ENCODE measurements at regions not wholly inside any gene's neighbourhood (a gene's known extent, or its start where the extent isn't known, plus 50 kb on each side); places are given as distances from the start of the nearest gene placed in this dataset.
A peak's percentile ranks its signal among the peaks of the same experiment; 100 is the strongest.

DNA sequence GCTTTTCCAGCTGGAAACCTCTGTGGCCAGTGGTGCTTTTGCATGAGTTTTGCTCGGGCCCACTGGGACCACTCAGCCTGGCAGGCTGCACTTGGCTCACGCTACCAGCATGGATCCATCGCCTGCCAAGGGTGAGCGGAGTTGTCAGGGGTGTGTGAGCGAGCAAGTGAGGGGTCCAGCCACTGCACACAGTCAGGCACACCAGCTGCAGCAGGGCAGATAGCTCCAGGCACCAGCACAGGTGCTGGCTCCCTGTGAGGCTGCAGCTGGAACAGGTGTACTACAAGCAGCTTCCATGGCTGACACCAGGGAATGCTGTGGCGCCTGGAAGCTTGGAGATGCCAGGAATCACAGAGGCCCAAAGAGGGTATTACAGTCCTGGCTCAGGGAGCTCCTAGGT, 391.2 kb upstream of the SGCD start:
- DNase-seq: no peak

DNA sequence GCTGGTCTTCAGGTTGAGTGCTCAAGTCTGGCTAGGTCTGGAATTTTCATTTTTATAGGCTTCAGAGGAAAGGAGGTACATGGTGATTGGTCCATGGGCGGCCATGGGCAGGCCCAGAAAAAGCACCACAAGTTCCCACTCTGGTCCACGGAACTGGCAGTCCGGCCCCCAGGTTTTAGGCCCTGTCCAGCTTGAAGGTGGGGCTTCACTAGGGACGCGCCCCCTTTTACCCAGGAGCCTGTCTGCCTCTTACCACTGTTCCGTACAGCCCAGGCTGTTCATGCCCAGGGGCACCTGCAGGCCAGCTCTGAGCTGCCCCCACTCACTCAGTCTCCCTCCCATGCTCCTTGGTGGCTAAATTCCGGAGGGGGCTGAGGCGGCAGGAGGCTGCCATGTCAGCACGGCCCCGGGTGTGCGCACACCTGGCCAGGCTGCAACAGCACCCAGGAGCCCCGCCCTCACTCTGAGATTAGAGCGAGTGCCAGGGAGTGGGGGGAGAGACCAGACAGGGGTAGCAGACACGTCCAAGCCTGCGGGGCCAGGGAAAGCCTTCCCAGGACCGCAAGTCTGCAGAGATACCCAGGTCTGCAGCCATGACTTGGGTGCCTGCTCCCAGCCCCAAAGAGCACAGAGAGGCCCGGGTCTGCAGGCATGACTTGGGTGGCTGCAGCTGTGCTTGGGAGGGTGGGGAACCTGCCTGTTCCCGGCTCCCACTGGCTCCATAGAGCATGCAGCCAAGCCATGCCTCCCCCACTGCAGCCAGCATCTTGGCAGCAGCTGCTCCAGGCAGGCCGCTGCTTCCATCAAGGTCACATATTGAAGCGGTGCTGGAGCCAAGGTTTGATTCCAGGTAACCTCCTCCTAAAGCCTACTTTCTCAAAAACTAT, 390.2 kb upstream of the SGCD start:
- DNase-seq: no peak

DNA sequence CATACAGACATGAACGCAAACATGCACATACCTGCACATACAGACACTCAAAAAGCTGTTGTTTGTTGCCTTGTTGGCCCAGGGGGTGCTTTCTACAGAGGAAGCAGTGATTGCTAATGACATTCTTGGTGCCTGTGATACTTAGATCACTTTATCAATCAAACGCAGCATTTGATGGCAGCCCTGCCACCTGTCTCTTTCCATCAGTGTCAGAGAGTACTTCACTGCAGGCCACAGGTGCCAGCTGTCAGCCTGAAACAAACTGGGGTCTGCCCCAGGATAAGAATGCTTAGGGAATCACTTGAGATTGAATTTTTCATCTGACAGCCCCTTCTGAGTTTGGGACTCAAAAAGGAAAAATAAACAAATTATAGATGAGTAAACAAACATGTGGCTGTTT, 388.9 kb upstream of the SGCD start:
- no peak for DNase-seq

DNA sequence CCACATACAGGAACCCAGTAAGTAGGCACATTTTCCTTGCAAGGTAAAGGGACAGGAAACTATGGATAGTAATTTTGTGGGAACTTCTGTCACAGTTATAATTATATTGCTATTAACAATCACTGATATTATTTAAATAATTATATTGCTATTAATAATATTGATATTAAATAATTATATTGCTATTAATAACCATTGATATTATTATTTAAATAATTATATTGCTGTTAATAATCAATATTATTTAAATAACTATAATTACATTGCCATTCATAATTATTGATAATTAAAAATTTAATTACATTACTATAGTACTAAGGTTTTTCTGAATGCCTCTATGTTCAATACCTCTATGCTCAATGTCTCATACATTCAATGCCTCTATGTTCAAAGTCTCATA, 385.6 kb upstream of the SGCD start:
- no peak for DNase-seq

DNA sequence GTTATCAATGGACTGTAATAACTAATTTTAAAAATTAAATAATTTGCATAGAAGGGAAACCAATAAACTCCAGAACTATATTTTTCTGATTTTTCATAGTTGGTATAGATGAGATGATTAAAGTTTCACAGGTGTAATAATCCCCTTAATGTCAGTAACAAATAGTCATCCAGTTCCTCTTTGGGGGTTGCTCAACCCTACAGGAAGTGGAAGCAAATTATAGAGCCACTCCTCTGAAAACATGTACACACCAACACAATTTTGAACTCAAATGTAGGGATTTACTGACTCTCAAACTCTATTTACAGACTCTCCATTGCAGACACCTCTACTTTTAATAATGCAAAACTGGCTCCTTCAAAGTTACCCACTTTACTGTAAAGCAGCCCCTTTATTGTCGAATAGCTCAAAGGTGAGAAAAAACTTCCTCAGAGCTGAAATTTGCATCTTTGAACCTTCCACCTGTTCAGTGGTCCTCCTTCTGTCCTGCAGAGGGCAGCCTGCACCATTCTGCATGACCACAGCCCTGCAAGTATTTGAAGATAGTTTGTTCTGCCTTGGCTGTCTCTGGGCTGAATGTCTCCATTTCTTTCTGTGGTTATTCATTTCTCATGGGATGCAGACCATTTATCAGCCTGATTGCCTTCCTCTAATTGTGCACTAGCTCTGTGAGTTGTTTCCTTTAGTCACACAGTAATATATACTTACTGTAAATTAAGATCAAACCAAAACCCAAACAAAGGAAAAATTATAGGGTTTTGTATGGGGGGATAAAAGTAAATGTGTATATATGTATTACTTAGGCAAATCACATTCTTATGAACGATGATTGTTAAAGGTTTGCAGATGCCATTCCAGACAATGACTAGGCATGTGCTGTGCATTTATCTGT, 383.2 kb upstream of the SGCD start:
- DNase-seq: peak; percentile 83

DNA sequence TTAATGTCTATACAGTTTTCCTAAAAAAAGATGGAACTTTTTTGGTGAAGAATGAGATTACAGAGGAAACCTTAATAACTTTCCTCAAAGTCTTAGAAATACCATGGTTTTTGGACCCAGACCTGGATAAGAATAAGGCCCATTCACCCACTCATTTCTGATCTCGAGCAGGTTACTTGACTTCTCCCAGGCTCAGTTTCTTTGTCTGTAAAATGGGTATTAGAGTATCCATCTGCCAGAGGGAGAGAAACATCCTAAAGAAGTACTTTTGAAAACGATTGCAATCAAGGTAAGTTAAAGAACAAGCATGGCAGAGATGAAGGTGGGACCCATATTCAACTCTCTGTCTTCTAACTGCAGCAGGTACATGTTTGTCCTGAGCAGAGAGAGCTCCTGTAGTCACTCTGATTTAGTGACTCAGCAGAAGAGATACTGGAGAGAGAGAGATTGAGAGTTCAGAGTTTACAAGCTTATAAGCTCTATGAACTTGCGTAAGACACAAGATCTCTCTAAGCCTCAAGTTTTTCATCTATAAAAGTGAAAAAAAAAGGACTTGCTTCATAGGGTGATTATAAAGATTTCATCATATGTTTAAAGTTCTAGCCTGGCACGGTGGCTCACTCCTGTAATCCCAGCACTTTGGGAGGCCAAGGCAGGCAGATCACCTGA, 379.4 kb upstream of the SGCD start:
- DNase-seq: no peak

DNA sequence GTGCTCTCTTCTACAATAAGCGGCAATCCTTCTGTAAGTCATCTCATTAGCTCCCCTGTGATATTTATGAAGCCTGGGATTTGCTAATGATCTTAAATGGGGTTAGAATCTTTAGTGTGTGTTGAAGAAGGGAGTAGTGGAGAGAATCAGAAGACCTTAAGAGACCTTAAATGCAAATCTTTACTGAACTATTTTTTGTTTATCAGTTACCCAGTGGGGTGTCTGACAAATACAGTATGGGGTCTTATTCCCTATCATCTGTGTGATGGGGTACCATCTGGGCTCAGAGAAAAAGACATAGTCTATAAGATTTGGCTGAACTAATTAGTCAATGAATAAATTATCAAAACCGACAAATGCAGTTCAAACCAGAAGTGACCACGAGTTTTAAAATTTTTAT, 378.4 kb upstream of the SGCD start:
- no peak for DNase-seq

DNA sequence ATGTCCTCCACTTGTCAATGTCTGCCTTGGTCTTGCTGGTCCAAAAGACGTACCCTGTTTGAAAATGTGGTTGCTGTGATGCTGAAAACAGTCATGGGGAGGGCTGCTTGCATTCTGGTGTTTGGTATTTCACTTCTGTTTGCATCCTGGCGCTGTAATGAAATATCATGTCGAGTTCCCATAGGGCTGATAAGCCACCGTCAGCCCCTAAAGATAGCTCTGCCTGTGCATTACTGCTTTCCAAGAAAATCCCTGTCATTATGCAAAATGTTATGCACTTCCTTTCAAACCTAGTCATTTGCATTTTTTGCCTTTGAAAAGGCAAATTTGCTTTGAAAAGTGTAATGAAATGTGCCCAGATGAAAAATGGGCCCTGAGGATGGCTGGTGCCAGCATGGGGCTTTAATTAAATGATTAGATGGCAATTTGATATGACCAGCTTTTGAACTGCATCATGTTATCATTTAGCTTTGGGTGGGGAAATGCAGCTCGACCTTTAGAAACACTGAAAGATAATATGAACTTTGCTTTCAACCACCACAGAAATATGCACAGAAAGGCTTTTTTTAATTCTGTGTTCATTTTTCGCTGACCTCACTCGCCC, 374.4 kb upstream of the SGCD start:
- no peak for DNase-seq

DNA sequence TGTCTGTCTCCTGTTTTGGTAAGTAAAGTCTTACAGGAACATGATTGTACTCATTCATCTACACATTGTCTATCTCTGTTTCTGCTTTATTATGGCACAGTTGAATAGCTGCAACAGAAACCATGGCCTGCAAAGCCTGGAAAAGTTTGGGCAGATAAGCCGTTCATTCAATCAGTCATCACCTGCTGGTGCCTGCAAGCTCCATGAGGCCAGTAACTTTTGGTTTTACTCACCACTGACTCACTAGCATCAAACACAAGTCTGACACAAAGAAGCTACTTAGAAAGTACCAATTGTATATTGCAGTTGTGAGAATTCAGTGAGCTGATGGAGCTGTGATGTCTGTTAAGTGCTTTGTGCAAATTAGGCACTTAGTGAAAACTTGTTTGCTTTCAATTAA, 373.6 kb upstream of the SGCD start:
- DNase-seq: peak; percentile 14

DNA sequence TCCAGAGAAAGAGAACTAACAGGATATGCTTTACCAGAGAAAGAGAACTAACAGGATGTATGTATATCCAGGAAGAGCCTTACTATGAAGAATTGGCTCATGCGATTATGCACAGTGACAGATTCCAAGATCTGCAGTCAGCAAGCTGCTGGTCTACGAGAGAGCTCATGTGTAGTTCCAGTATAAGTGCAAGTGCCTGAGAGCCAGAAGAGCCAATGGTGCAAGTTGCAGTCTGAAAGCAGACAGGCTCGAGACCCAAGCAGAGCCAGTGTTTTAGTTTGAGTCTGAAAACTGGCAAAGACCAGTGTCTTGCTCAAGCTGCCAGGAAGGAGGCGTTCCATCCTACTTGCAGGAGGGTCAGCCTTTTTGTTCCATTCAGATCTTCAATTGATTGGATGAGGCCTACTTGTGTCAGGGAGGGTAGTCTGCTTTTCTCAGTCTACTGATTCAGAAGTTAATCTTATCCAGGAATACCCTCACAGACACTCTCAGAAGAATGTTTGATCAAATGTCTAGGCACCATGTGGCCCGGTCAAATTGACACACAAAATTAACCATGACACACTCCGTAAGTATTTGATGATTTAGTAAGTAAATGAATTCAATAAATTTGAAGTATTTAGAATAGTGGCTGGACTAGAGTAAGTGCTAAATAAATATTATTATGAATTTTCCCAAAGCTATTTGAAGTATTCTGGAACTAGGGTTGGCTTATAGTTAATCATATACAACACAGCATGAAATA, 372.1 kb upstream of the SGCD start:
- DNase-seq: no peak

DNA sequence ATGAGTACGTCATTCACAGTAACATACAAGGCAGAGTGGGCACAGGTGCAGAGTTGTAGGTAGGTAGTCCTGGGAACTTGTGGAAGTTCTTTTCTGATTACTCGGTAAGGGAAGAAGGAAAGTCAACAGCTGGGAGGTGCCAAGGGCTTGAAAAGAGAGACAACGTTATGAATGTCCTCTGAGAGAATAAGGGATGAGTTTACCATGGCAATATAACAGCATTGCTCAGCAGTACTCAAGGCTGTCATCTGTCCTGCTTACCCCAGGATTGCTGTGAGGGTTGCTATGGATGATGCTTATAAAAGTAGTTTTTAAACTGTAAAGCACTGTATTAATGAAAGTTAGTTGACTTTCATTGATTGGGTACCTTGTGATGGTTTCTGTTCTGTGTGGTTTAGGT, 369.1 kb upstream of the SGCD start:
- DNase-seq: no peak

DNA sequence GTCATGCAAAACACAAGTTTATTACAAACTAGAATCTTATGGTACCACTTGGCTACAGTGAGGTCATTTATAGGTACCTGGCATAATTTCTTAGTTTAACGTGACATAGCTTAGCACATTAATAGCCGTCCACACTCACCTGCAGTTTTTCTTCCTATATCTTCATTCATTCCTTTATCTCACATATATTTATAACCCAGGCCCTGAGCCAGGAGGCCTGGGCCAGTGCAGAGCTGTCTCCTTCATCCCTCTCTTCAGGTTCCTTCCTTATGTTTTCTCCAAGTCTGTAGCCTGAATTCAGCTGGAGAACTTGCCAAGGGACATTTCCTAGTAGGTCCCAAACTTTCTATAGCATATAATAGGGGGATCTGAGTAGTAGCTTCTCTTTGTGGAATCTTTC, 367.9 kb upstream of the SGCD start:
- DNase-seq: no peak

DNA sequence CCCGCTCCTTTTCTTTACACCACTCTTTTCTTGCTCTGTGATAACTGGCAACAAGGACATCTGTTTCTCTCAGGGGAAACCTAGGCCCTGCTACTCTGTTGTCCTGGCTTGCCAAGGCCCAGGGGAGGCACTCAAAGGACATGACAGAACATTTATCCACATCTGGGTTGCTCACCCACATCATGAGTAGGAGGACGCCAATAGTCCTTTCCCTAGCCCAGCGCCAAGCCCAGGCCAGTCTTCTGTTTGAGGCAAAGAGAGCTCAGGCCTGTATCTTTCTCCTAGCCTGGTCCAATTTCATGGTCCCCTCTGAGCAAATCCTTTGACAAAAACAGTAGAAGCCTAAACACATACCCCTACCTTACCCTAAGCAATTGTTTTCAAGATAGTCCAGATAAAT, 366.8 kb upstream of the SGCD start:
- DNase-seq: no peak

DNA sequence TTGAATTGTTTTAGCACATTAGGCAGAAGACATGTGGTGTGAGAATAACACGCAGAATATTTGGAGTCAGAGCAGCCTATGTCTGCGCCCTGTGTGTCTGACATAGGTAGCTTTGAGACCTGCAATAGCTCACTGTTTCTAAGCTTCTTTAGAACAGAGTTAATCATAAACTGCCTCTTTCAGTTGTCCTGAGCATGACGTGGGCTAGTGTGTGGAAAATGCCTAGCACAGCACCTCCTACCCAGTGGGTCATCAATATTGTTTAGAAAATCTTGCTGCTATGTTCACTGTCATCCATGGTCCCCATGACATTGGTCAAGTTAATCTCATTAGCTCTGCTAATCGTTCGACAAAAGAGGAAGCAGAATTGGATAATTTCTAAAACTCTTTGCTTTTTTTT, 357.4 kb upstream of the SGCD start:
- no peak for DNase-seq

DNA sequence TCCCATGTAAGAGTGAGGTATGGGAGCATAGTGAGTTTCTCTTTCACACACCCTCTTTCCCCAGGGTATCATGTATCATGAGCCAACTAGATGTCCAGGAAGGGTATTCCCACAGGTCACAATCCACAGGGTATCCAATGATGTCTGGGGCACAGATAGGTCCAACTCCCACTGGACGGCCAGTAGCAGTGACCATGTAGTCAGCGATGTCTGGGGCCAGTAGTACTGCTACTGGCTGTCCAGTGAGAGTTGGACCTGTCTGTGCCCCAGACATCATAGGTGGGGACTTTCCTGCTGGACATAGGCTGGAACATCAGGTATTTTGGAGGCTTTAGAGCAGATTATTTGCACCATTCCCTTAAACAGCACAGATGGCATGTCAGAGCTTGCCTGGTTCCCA, 352.6 kb upstream of the SGCD start:
- no peak for DNase-seq

DNA sequence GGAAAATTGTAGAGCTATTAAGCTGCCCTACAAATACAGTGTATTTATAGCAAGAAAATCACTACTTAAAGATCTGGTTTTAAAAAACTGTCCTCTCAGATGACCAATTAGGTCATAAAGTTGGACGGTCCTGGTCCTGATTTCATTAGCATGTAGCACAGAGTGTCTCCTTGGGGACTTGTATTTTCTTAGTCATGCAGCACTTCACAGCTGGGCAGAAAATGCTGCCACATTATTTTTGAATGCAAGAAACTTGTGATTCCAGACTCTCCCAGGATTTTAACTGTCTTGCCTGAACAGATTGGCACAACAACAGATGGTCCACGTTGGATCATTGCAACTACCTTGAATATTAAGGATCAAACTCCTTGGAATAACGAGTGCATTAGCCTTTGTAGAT, 348.1 kb upstream of the SGCD start:
- DNase-seq: no peak

DNA sequence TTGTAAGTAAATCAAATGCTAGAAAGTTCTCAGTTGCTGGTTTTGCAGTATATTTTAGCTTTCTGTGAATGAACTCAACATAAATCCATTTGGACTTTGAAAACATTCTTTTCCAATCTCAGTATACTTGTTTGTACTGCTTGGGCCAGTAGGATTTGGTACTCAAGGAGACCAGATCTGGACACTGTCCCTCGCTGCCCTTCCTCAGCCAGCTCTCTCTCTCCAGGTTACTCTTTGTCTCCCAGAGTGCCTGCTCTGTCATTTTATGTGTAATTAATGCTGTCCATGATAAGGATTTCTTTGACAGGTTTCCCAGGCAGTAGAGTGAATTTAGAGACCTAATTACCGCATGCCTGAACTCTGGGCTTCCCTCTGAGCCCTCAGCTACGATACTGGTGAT, 344.6 kb upstream of the SGCD start:
- DNase-seq: no peak

DNA sequence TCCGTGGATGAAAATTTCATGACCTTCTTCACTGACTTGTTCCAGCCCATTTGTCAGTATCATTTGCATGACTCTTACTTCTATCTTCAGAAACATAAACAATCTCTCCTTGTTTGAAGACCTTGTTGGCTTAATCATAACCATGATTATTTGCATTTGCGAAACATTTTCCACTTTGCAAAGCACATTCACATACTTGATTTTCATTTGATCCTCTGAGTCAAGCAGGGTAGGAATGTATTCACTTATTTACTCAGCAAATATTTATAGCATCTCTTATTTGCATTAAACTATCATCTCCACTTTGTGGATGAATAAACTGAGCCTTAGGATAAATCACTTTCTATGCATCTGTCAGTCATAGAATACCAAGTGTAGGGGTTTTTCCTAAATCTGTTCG, 343.0 kb upstream of the SGCD start:
- no peak for DNase-seq

DNA sequence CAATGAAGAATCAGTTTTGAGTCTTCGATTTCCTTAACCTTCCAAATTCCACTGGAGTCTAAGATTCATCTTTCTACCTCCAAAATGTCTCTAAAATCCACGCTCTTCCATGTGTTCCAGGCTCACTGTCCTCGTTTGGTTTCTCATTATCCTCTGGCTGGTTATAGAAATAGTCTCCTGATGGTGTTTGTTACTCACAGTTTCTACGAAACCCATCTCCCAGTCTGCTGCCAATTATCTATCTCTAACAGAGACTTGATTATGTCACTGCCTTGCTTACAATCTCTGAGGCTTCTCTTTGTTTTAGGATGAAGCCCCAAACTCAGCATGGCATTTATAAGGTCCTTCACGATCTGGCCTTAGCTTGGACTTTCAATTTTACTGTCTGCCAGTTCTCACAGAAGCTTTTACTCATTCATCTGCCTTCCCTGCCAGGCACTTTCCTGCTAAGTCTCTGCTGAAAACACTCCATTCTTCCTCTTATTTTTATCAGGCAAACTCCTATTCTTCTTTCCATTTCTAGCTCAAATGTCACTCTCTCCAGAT, 339.6 kb upstream of the SGCD start:
- no peak for DNase-seq

DNA sequence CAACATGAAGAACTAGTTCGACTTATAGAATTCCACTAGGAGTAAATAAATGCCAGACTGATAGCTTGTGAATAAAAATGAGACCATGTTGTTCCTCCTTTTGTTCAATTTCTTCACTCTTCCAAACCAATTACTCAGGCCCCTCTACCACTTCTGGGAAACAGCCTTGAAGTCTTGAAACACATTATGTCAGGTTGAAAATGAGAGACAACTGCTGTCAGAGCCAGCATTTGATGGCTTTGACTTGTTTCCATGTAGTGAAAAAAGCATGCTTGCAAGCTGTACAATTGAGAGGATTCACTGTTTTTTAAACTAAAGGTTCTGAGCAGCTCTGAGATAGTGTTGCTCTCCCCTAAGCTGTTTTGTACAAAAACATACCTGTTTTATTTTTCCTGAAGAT, 337.1 kb upstream of the SGCD start:
- DNase-seq: no peak

DNA sequence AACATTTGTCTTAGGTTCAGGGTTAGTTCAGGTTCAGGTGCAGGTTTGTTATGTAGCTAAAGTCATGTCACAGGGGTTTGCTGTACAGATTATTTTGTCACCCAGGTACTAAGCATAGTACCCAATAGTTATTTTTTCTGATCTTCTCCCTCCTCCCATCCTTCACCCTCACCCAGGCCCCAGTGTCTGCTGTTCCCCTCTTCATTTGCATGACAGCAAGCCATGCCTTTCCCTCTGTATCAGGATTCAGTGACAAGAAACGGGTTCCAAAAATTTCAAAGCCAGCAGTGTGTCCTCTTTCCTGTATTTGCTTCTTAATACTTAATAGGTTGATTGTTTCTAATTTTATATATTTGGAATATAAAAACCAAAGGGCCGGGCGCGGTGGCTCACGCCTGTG, 330.8 kb upstream of the SGCD start:
- no peak for DNase-seq

DNA sequence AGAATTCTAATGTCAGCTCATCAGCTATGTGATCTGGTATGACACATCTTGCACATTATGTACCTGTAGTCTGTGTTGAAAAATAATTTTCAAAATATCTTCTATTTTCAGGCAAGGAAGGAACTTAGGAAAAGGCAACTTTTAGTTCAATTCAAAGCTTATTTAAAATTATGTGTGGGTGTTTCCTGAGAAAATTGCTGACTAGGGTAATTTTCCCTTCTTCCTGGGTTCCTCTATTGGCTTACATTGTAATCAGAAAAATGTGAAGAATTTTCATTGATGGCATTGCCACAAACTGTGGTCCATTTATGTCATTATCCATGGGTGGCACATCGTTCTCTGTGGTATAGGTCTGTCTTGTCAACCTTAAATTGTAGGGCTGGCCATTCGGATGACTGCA, 328.7 kb upstream of the SGCD start:
- no peak for DNase-seq
